Body of pancreas (tissue), 4 donors: ENCODE measurements at regions not wholly inside any gene's neighbourhood (a gene's known extent, or its start where the extent isn't known, plus 50 kb on each side); places are given as distances from the start of the nearest gene placed in this dataset.

ENCODE experiments used
- ATAC-seq: fragments of 150-250 bp; one replicate; pipeline ENCODE4 v1.9.1; 2016
- DNase-seq, 4 donors: peaks; one replicate each; pipeline ENCODE4 v3.0.0-alpha.2; 2019
- H3K27ac ChIP-seq, 4 donors: fragments of 200-600 bp; sonication (generic); 1 replicate in 3 of 4; 2 replicates in 1 of 4; pipeline versions ENCODE4 v1.5.1 to v1.6.1; 2016 to 2019; ENCODE audit warnings: mild to moderate bottlenecking in 1 of 4, mixed read lengths in 1 of 4, moderate library complexity in 1 of 4
- H3K27me3 ChIP-seq, 2 donors: fragments of 200-600 bp; sonication (generic); one replicate each; pipeline ENCODE4 v1.6.0; 2016; ENCODE audit warnings: mild to moderate bottlenecking in 1 of 2
- H3K36me3 ChIP-seq, 2 donors: fragments of 200-600 bp; sonication (generic); replicated peaks in 1 of 2; 2 replicates each; pipeline ENCODE4 v1.5.1; 2016; ENCODE audit warnings: low read depth in 2 of 2; ENCODE audit not compliant: insufficient read depth in 1 of 2
- H3K4me1 ChIP-seq: fragments of 200-600 bp; sonication (generic); one replicate; pipeline ENCODE4 v1.6.0; 2016
- H3K4me3 ChIP-seq, 2 donors: fragments of 200-600 bp; sonication (generic); 1 replicate in 1 of 2; 2 replicates in 1 of 2; pipeline ENCODE4 v1.5.1; 2016 to 2019
- H3K9me3 ChIP-seq, 3 donors: fragments of 200-600 bp; sonication (generic); 1 replicate in 2 of 3; 2 replicates in 1 of 3; pipeline ENCODE4 v1.5.1; 2016
- CTCF ChIP-seq, 7 experiments: fragments of 450-650 bp in 4 of 7; fragments of 200-600 bp in 3 of 7; sonication (generic) in 3 of 7; IDR thresholded peaks; one replicate each; pipeline ENCODE4 v1.5.1; 2016 to 2019; ENCODE audit warnings: antibody characterized with exemption in 7 of 7
- POLR2A ChIP-seq, 3 donors: fragments of 450-650 bp; IDR thresholded peaks; one replicate each; pipeline ENCODE4 v1.6.1; 2016; ENCODE audit warnings: antibody characterized with exemption in 3 of 3, mild to moderate bottlenecking in 2 of 3
- WGBS, 2 donors: methylation state at CpG; one replicate each; pipeline ENCODE4 v1.1.5; 2017; 5-methylcytosine and 5-hydroxymethylcytosine counted together
- intact Hi-C: fragments of 100-400 bp; cut with DNase I; formaldehyde crosslinking; loops from one replicate; pipeline ENCODE4 v1.15.1; 2023

- Histone ChIP-seq H3K36me3 (no peaks in the 10 kb centered on the region), H3K4me3 (no peak overlapping the region), H3K27me3 (no peaks in the 10 kb centered on the region), H3K9me3 (no peaks in the 10 kb centered on the region), H3K27ac (no peak overlapping the region), H3K4me1 (no peaks in the 10 kb centered on the region)
- ATAC-seq = no peak
- TF ChIP-seq CTCF (IDR thresholded peaks at IDR 0.05) = no peak
- TF ChIP-seq POLR2A (IDR thresholded peaks at IDR 0.05) = no peak
- 55 to 60% methylated on average over 2 of the region's 2 CpGs for WGBS, 2 donors
- DNase-seq = no peak
- intact Hi-C loops = no loop called here
These were observed 144.1 kb upstream of the CELF4 start for GRCh38 chr18:37709740-37710139.

GRCh38 chr18:37705016-37705415 is 139.4 kb upstream of the CELF4 start:
- Histone ChIP-seq H3K27ac (no peak overlapping the region), H3K27me3 (no peaks in the 10 kb centered on the region), H3K4me3 (no peak overlapping the region), H3K9me3 (no peaks in the 10 kb centered on the region), H3K4me1 (no peaks in the 10 kb centered on the region), H3K36me3 (no peaks in the 10 kb centered on the region)
- TF ChIP-seq CTCF (IDR thresholded peaks at IDR 0.05) (no peak), POLR2A (IDR thresholded peaks at IDR 0.05) (no peak)
- ATAC-seq (no peak), DNase-seq (no peak)
- intact Hi-C loops = no loop called here
- 65 to 80% methylated on average over 7 of the region's 7 CpGs for WGBS, 2 donors

GRCh38 chr18:37702841-37703240 is 137.2 kb upstream of the CELF4 start:
- TF ChIP-seq CTCF (IDR thresholded peaks at IDR 0.05) = no peak
- no peak for TF ChIP-seq POLR2A (IDR thresholded peaks at IDR 0.05)
- Histone ChIP-seq H3K4me1 (no peaks in the 10 kb centered on the region), H3K4me3 (no peak overlapping the region), H3K9me3 (no peaks in the 10 kb centered on the region), H3K27ac (no peak overlapping the region), H3K27me3 (no peaks in the 10 kb centered on the region), H3K36me3 (no peaks in the 10 kb centered on the region)
- intact Hi-C loops = no loop called here
- no peak for ATAC-seq
- no peak for DNase-seq
- 42 to 52% methylated on average over 2 of the region's 2 CpGs for WGBS, 2 donors

GRCh38 chr18:37701967-37702366 is 136.4 kb upstream of the CELF4 start:
- Histone ChIP-seq H3K27ac (no peak overlapping the region), H3K4me3 (no peak overlapping the region), H3K9me3 (no peaks in the 10 kb centered on the region), H3K36me3 (no peaks in the 10 kb centered on the region), H3K27me3 (no peaks in the 10 kb centered on the region), H3K4me1 (no peaks in the 10 kb centered on the region)
- intact Hi-C loops = no loop called here
- 21 to 43% methylated on average over 3 of the region's 3 CpGs for WGBS, 2 donors
- ATAC-seq = no peak
- DNase-seq = no peak
- TF ChIP-seq CTCF (IDR thresholded peaks at IDR 0.05) = no peak
- no peak for TF ChIP-seq POLR2A (IDR thresholded peaks at IDR 0.05)

- Histone ChIP-seq H3K27me3 (no peaks in the 10 kb centered on the region), H3K36me3 (no peaks in the 10 kb centered on the region), H3K4me3 (no peak overlapping the region), H3K4me1 (no peaks in the 10 kb centered on the region), H3K27ac (no peak overlapping the region), H3K9me3 (no peaks in the 10 kb centered on the region)
- no peak for TF ChIP-seq CTCF (IDR thresholded peaks at IDR 0.05)
- no peak for TF ChIP-seq POLR2A (IDR thresholded peaks at IDR 0.05)
- ATAC-seq (no peak), DNase-seq (no peak)
- intact Hi-C loops = no loop called here
- 45 to 46% methylated on average over 3 of the region's 3 CpGs for WGBS, 2 donors
These were observed 133.0 kb upstream of the CELF4 start for GRCh38 chr18:37698508-37699040.
